ENCODE measurements at regions not wholly inside any gene's neighbourhood (a gene's known extent, or its start where the extent isn't known, plus 50 kb on each side); places are given as distances from the start of the nearest gene placed in this dataset.
A peak's percentile ranks its signal among the peaks of the same experiment; 100 is the strongest.

- peak overlapping the region; percentile 4 to 91 (median 90); a peak in 5 of 7 replicates for H3K27ac Mint-ChIP-seq
Observed at GRCh38 chr3:104133630-104134029, 1233.1 kb upstream of the ALCAM start.

More at GRCh38 chr3:104133630-104134029, 1233.1 kb upstream of the ALCAM start:
- Histone ChIP-seq H4K20me1 (ENCODE audit: control insufficient read depth, insufficient read depth, insufficient read length) (no peaks in the 10 kb centered on the region), H3K4ac (ENCODE audit: low read depth, low read length) (no peak overlapping the region), H3K14ac (ENCODE audit: insufficient read depth, low read length) (no peak overlapping the region), H4K91ac (ENCODE audit: insufficient read length, low read depth, low read length) (no peak overlapping the region), H3K56ac (ENCODE audit: insufficient read length, low read depth, low read length) (no peak overlapping the region), H3K79me1 (ENCODE audit: insufficient read depth, low read depth, low read length, poor library complexity, severe bottlenecking) (no peaks in the 10 kb centered on the region), H2BK15ac (ENCODE audit: low read depth, low read length) (no peak overlapping the region), H2BK5ac (ENCODE audit: insufficient read length, low read length) (no peak overlapping the region), H3K18ac (ENCODE audit: insufficient read length, low read depth, low read length) (no peak overlapping the region), H2AFZ (ENCODE audit: low read length) (no peak overlapping the region), H3K9me3 (ENCODE audit: control insufficient read depth, low read depth, low read length) (no peaks in the 10 kb centered on the region), H3T11ph (ENCODE audit: low read length) (no peak overlapping the region), H3K79me2 (ENCODE audit: insufficient read depth, low read length) (no peaks in the 10 kb centered on the region), H2AK5ac (ENCODE audit: insufficient read length, low read length) (no peak overlapping the region), H4K5ac (ENCODE audit: insufficient read length, low read depth, low read length) (no peak overlapping the region), H3K23me2 (ENCODE audit: insufficient read length, low read depth, low read length, poor library complexity, severe bottlenecking) (no peaks in the 10 kb centered on the region), H3K4me1 (ENCODE audit: insufficient read depth, low read length) (no peaks in the 10 kb centered on the region; the same call in 1 of the 2 replicates), H3K23ac (ENCODE audit: insufficient read length, low read depth, low read length) (no peak overlapping the region), H3K27ac (ENCODE audit: insufficient read length, low read depth, low read length) (no peak overlapping the region), H2BK20ac (ENCODE audit: low read depth, low read length, poor library complexity, severe bottlenecking) (no peak overlapping the region), H2BK120ac (ENCODE audit: low read depth, low read length, poor library complexity, severe bottlenecking) (no peak overlapping the region), H2BK12ac (ENCODE audit: insufficient read length, low read depth, low read length) (no peak overlapping the region), H3K4me2 (ENCODE audit: insufficient read depth, insufficient read length, low read length) (no peak overlapping the region), H4K8ac (replicated peaks; ENCODE audit: insufficient read length, low read depth, low read length) (no peak overlapping the region), H3K9ac (ENCODE audit: extremely low read depth, insufficient read length, low read length) (no peak overlapping the region), H3K27me3 (ENCODE audit: insufficient read depth, low read length) (no peaks in the 10 kb centered on the region)
- Mint-ChIP-seq H3K9me3 (no peaks in the 10 kb centered on the region), H3K27me3 (ENCODE audit: low read depth) (no peaks in the 10 kb centered on the region), H3K4me1 (peaks cover 2 to 6% of the 10 kb centered on the region in 2 experiments; a peak in 2 of 4 replicates), H3K36me3 (ENCODE audit: insufficient read depth in 1 of 3, low read depth in 3 of 3) (no peaks in the 10 kb centered on the region), H3K4me3 (no peak overlapping the region)
- peak; percentile 81 for DNase-seq
- TF ChIP-seq CTCF (conservative IDR thresholded peaks at IDR 0.05), result peak; percentile 40; the same call in 2 of the 3 replicates
- no CpG with 5 or more reads among the region's 5 CpGs for WGBS (ENCODE audit: extremely low coverage, insufficient read length, low lambda C conversion rate)
